GM12891 (cell line): ENCODE measurements at regions not wholly inside any gene's neighbourhood (a gene's known extent, or its start where the extent isn't known, plus 50 kb on each side); places are given as distances from the start of the nearest gene placed in this dataset.

Source experiments
- POLR2A ChIP-seq: IDR thresholded peaks from 2 replicates; pipeline ENCODE4 v1.6.1; 2011; ENCODE audit warnings: low read depth, low read length, control low read depth
- POLR2AphosphoS5 ChIP-seq: IDR thresholded peaks from 2 replicates; pipeline ENCODE4 v1.6.1; 2011; ENCODE audit warnings: low read depth, low read length, control low read depth

GRCh38 chr12:105492591-105493545 is 162.4 kb downstream of the C12orf75 start:
- TF ChIP-seq POLR2A (no peak), POLR2AphosphoS5 (no peak)
